DND-41 (cell line): ENCODE measurements at regions not wholly inside any gene's neighbourhood (a gene's known extent, or its start where the extent isn't known, plus 50 kb on each side); places are given as distances from the start of the nearest gene placed in this dataset.

ENCODE experiments used
- ATAC-seq: fragments of 200-7000 bp; cut with Tn5 transposase; 3 replicates; pipeline ENCODE4 v1.9.1; 2021; ENCODE audit warnings: low read depth; ENCODE audit not compliant: insufficient read depth
- DNase-seq: peaks from one replicate; pipeline ENCODE4 v3.0.0-alpha.2; 2020
- H2AFZ ChIP-seq: 2 replicates; pipeline ENCODE4 v1.6.0; 2012; ENCODE audit warnings: low read depth, low read length
- H3K27ac ChIP-seq: 2 replicates; pipeline ENCODE4 v1.5.1; 2012; ENCODE audit warnings: low read length, inconsistent platforms
- H3K27me3 ChIP-seq: fragments of 200-600 bp; sonication (generic); 2 replicates; pipeline ENCODE4 v1.6.0; 2012; ENCODE audit warnings: low read length, mild to moderate bottlenecking, inconsistent platforms; ENCODE audit not compliant: insufficient read depth, poor library complexity
- H3K36me3 ChIP-seq: 2 replicates; pipeline ENCODE4 v1.5.1; 2012; ENCODE audit warnings: low read length, inconsistent platforms; ENCODE audit not compliant: insufficient read depth
- H3K4me1 ChIP-seq: 2 replicates; pipeline ENCODE4 v1.5.1; 2012; ENCODE audit warnings: mild to moderate bottlenecking, low read length; ENCODE audit not compliant: insufficient read depth
- H3K4me2 ChIP-seq: 2 replicates; pipeline ENCODE4 v1.6.0; 2012; ENCODE audit warnings: mild to moderate bottlenecking, moderate library complexity, low read length, inconsistent platforms; ENCODE audit not compliant: insufficient read depth
- H3K4me3 ChIP-seq, 2 experiments: fragments of 200-600 bp in 1 of 2; shearing (Covaris generic) in 1 of 2; 2 replicates each; pipeline ENCODE4 v1.5.1; 2012 to 2016; ENCODE audit warnings: inconsistent platforms in 2 of 2, low read length in 2 of 2, mild to moderate bottlenecking in 2 of 2, low read depth in 1 of 2, moderate library complexity in 1 of 2
- H3K79me2 ChIP-seq: 2 replicates; pipeline ENCODE4 v1.6.0; 2012; ENCODE audit warnings: low read length, inconsistent platforms; ENCODE audit not compliant: insufficient read depth
- H3K9ac ChIP-seq: 2 replicates; pipeline ENCODE4 v1.6.0; 2012; ENCODE audit warnings: low read depth, mild to moderate bottlenecking, inconsistent platforms, low read length, moderate library complexity
- H3K9me3 ChIP-seq: 2 replicates; pipeline ENCODE4 v1.5.1; 2012; ENCODE audit warnings: low read length, moderate library complexity, mild to moderate bottlenecking, inconsistent platforms; ENCODE audit not compliant: insufficient read depth, severe bottlenecking
- H4K20me1 ChIP-seq: 2 replicates; pipeline ENCODE4 v1.6.0; 2012; ENCODE audit warnings: low read length; ENCODE audit not compliant: insufficient read depth
- EZH2 ChIP-seq: IDR thresholded peaks from 3 replicates; pipeline ENCODE4 v1.6.1; 2012; ENCODE audit warnings: borderline replicate concordance, low read depth, mild to moderate bottlenecking, moderate library complexity, low read length, inconsistent platforms; ENCODE audit not compliant: severe bottlenecking
- TF ChIP-seq, protein P1 (sequence below): IDR thresholded peaks from 2 replicates; pipeline ENCODE4 v1.5.1; 2012; ENCODE audit warnings: borderline replicate concordance, low read length, moderate library complexity, mild to moderate bottlenecking; ENCODE audit not compliant: poor library complexity, severe bottlenecking; ENCODE audit errors: extremely low read depth

DNA sequence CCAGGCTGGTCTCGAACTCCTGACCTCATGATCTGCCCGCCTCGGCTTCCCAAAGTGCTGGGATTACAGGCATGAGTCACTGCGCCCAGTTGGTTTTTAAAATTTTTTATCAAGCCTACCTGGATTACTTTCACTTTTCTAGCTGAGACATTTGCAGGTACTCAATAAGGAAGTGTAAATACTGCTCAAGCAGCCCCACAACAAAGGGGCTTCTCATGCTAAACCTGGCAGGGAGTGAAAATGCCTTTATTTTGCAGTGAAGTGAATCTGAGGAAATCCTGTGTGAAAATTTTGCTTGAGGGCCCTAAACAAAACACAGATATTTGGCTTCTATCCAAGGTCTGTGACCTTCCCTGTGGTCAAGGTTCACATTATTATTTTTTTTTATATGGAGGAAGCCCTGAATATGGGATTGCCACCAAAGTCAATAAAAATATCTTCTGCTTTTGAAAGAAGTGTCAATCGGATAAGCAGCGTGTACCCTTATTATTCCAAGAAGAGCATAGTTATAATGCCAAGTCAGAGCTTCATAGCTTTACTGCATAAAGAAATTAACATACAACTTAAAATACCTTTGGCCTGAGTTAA is 481.0 kb downstream of the SH2D1A start:
- ATAC-seq (no peak), DNase-seq (no peak)
- Histone ChIP-seq H3K27me3 (no peaks in the 10 kb centered on the region), H3K4me3 (no peak overlapping the region), H3K27ac (no peak overlapping the region), H3K79me2 (no peaks in the 10 kb centered on the region), H4K20me1 (no peaks in the 10 kb centered on the region), H3K9me3 (no peaks in the 10 kb centered on the region), H3K4me1 (peaks cover 13% of the 10 kb centered on the region), H3K4me2 (no peak overlapping the region), H3K9ac (no peak overlapping the region), H2AFZ (no peak overlapping the region), H3K36me3 (no peaks in the 10 kb centered on the region)
- TF ChIP-seq EZH2, result no peak
- TF ChIP-seq, protein P1, sequence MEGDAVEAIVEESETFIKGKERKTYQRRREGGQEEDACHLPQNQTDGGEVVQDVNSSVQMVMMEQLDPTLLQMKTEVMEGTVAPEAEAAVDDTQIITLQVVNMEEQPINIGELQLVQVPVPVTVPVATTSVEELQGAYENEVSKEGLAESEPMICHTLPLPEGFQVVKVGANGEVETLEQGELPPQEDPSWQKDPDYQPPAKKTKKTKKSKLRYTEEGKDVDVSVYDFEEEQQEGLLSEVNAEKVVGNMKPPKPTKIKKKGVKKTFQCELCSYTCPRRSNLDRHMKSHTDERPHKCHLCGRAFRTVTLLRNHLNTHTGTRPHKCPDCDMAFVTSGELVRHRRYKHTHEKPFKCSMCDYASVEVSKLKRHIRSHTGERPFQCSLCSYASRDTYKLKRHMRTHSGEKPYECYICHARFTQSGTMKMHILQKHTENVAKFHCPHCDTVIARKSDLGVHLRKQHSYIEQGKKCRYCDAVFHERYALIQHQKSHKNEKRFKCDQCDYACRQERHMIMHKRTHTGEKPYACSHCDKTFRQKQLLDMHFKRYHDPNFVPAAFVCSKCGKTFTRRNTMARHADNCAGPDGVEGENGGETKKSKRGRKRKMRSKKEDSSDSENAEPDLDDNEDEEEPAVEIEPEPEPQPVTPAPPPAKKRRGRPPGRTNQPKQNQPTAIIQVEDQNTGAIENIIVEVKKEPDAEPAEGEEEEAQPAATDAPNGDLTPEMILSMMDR, result no peak

DNA sequence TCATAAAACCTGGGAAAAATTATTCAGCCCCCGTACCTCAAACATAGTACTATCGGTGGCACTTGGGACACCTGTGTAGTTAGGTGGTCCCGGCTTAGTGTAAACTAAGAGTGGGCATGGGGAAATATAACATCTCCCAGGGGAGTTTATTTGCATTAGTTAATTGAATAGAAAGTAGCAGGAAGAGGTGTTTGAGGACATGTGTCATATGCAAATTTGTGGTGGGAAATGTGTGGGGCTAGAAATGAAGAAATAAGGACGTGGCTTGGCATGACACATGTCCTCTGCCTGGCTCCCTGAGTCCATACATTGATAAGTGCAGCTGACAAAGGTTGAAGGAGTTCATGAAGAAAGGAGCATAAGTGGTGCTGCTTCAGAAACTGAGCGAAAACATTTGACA is 483.6 kb downstream of the SH2D1A start:
- Histone ChIP-seq H4K20me1 (no peaks in the 10 kb centered on the region), H3K9me3 (no peaks in the 10 kb centered on the region), H3K27ac (no peak overlapping the region), H3K4me2 (no peak overlapping the region), H3K4me3 (no peak overlapping the region), H3K9ac (no peak overlapping the region), H3K27me3 (no peaks in the 10 kb centered on the region), H3K4me1 (peaks cover 13% of the 10 kb centered on the region), H3K79me2 (no peaks in the 10 kb centered on the region), H2AFZ (no peak overlapping the region), H3K36me3 (no peaks in the 10 kb centered on the region)
- ATAC-seq, result no peak
- TF ChIP-seq EZH2, result no peak
- TF ChIP-seq, protein P1, result no peak
- DNase-seq, result no peak

DNA sequence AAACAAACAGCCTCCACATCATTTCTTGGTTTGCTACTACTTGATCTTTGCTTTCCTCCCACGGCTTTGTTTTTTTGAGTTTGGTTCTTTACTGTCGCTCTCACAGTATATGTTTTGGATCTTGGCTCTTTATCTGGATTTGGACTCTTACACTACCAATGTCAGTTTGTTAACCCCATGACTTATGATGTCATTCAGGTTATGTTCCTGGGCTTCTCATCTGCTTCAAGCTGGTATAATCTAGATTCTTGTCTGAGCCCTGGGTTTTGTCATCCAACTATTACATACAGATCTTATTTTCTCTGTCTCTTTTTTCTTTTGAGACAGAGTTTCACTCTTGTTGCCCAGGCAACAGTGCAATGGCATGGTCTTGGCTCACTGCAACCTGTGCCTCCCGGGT is 482.9 kb upstream of the TEX13C start:
- Histone ChIP-seq H2AFZ (no peak overlapping the region), H3K9ac (no peak overlapping the region), H3K4me1 (no peaks in the 10 kb centered on the region), H3K36me3 (no peaks in the 10 kb centered on the region), H3K4me3 (no peak overlapping the region), H3K27ac (no peak overlapping the region), H3K79me2 (no peaks in the 10 kb centered on the region), H3K4me2 (no peak overlapping the region), H4K20me1 (no peaks in the 10 kb centered on the region), H3K9me3 (no peaks in the 10 kb centered on the region), H3K27me3 (no peaks in the 10 kb centered on the region)
- DNase-seq (no peak), ATAC-seq (no peak)
- no peak for TF ChIP-seq EZH2
- TF ChIP-seq, protein P1, result no peak

DNA sequence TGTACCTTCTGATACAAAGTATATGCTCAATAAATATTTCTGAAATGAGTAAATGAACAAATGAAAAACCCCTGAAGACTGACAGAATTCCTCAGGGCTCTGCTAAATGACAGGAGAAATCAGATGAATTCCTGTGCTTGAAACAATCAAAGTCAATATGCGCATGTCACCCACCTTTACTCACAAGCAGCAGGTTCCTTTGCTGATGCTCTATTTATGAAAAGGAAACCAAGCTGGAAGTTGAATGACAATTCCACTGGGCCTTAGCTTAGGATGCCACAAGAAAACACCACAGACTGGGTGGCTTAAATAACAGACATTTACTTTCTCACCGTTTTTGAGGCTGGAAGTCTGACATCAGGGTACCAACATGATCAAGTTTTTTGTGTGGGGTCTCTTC is 477.5 kb upstream of the TEX13C start:
- no peak for ATAC-seq
- no peak for DNase-seq
- Histone ChIP-seq H3K9ac (no peak overlapping the region), H3K4me1 (no peaks in the 10 kb centered on the region), H3K36me3 (no peaks in the 10 kb centered on the region), H3K79me2 (no peaks in the 10 kb centered on the region), H4K20me1 (no peaks in the 10 kb centered on the region), H2AFZ (no peak overlapping the region), H3K27me3 (no peaks in the 10 kb centered on the region), H3K4me3 (no peak overlapping the region), H3K4me2 (no peak overlapping the region), H3K9me3 (no peaks in the 10 kb centered on the region), H3K27ac (no peak overlapping the region)
- TF ChIP-seq, protein P1, result no peak
